A172 (cell line): ENCODE measurements at regions not wholly inside any gene's neighbourhood (a gene's known extent, or its start where the extent isn't known, plus 50 kb on each side); places are given as distances from the start of the nearest gene placed in this dataset.

Source experiments
- DNase-seq: peaks from one replicate; pipeline ENCODE4 v3.0.0-alpha.2; 2015; ENCODE audit warnings: low spot score

DNA sequence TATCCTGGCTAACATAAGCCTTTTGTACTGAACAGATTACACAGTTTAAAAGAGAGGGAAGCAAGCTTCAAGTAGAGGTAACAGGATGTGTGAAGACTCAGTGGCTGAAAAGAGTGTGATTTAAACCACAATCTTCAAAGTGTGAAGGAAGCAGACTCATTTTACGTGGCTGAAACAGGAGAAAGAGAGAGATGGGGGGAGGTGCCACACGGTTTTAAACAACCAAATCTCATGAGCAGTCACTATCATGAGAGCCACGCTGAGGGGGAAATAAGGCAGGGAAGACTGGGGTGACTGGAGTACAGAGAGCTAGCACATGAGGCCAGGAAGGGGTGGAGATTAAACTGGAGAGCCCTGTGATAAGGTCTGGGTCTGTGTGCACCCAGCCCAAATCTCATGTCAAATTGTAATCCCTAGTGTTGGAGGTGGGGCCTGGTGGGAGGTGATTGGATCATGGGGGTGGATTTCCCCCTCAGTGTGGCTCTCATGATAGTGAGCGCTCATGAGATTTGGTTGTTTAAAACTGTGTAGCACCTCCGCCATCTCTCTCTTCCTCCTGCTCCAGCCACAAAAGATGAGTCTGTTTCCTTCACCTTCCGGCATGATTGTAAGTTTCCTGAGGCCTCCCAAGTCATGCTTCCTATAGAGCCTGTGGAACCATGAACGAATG lies 318.6 kb upstream of the CD180 start:
- DNase-seq, result no peak

DNA sequence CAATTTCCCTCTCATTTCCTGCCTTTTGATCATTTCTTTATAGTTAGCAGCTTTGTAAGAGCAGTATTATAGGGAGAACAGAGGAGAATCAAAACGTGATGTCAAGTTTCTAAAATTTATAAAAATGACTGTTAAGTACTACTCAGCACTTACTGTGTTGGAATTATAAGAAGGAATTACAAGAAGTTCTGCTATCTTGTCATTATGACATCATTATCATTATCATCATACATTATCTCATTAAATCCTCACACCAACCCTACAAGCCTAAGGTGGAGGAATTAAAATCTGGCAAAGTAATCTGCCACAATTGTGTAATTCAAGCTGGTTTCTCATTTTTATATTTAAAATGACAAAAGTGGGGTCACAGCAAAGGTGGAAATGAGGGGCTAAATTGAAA lies 316.2 kb upstream of the CD180 start:
- no peak for DNase-seq

DNA sequence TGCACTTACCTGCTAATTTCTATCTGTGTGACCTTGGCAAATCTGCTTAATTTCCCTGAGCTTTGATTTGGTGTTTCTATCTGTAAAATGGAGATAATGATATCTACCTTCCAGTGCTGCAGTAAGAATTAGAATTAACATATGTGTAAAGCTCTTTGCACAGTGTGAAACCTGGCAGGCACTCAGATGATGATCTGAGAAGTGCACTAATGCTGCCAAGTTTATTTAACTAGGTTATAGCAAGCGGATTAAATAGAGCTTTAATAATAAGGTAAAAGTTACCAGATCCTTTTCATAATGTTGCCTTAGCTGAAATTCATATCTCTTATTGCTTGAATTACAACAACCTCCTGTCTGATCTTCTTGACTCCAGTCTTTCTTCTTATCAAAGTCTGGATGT lies 315.3 kb upstream of the CD180 start:
- DNase-seq, result no peak

DNA sequence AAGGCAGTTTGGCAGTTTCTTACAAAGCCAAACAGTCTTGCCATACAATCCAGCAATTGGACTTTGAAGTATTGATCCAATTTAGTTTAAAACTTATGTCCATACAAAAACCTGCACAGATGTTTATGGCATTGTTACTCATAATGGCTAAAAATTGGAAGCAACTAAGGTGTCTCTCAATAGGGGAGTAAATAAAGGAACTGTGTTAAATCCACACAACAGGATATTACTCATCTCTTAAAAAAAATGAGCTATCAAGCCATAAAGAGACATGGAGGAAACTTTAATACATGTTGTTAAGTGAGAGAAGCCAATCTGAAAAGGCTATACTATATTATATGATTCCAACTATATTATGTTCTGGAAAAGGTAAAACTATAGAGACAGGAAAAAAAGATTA lies 313.6 kb upstream of the CD180 start:
- peak; percentile 4 for DNase-seq

DNA sequence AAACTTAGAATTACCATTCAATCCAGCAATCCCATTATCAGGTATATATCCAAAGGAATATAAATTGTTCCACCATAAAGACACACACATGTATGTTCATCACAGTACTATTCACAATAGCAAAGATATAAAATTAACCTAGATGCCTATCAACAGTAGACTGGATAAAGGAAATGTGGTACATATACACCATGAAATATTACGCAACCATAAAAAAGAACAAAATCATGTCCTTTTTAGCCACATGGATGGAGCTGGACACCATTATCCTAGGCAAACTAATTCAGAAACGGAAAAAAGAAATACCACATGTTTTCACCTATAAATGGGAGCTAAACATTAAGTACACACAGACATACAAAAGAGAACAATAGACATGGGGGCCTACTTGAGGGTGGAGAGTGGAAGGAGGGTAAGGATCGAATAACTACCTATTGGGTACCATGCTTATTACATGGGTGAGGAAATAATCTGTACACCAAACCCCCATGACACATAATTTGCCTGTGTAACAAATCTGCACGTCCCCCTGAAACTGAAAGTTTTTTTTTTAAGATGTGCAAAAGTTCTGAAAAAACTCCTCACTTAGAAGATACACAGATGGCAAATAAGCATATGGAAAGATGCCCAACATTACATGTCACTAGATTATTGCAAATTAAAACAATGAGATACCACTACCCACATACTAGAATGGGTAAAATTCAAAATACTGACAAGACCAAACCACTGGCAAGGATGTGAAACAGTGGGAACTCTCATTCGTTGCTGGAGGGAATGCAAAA lies 313.0 kb upstream of the CD180 start:
- DNase-seq, result no peak

DNA sequence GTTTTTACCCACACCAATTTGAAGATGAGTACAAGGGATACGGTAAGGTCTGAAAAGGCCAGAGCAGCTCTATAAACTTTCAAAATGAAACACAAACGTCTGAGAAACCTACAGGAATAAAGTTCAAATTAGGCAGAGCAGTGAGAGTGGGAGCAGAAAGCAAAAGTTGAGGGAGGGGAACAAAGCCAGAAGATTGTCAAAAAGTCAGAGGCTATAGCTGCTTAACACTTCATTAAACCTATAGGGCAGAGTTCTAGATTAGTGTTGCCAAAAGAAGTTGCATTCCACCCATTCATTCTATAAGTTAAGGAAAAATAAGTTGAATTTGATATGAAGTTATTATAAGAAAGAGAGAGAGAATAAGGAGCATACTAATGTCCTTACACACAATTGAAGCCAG lies 309.6 kb upstream of the CD180 start:
- DNase-seq, result no peak

DNA sequence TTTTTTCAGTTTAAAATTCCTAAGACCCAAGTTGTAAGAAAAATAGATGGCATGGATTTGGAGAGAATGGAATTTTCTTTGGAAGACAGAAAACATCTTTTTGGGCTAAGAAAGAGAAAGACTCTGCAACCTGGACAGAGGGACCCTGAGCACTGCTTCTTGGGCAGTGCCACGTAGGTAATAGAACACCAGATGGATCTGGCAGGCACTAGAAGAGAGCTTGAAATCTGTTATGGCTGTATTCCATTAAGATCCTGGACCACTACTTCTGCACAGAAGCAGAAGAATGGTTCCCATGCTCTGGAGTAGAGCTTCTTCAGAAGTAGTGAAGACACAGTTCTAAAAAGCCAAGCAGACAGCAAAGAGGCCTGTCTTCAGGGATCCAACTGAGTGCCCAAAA lies 306.4 kb upstream of the CD180 start:
- DNase-seq, result no peak

DNA sequence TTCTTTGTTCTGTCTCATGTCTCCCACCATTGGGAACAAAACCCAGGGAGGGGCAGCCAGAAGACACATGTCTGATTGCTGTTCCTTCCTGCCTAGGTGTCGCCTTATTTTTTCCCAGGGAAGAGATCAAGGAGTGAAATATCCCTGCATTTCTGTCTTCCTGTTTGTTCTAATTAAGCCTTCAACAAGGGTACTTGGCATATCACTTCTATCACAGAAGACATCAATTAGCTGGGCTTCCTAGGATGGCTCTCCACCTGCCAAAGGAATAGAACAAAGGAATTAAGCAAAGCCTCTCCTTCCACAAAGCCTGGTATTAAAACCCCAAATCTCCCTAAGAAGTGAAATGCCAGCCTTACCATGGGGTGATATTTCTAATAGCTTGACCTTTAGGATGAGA lies 299.5 kb upstream of the CD180 start:
- DNase-seq, result no peak

DNA sequence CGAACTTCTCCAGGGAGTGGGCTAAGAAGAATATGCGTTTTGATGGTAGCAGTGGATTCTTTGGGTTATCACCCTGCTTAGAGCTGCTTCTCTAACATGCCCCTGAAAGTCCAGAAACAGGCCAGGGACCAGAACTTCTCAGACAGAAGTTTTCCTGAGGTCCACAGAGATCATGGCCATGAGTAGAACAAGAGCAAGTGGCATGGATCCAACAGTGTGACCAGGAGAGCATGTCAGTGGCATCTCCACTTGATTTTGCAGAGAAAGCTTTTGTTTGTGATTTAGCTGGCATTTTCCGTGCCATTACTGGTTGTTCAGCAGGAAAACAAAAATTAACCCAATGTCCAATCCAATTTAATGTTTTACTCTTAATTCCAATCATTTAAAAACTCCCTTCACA lies 298.5 kb upstream of the CD180 start:
- no peak for DNase-seq

DNA sequence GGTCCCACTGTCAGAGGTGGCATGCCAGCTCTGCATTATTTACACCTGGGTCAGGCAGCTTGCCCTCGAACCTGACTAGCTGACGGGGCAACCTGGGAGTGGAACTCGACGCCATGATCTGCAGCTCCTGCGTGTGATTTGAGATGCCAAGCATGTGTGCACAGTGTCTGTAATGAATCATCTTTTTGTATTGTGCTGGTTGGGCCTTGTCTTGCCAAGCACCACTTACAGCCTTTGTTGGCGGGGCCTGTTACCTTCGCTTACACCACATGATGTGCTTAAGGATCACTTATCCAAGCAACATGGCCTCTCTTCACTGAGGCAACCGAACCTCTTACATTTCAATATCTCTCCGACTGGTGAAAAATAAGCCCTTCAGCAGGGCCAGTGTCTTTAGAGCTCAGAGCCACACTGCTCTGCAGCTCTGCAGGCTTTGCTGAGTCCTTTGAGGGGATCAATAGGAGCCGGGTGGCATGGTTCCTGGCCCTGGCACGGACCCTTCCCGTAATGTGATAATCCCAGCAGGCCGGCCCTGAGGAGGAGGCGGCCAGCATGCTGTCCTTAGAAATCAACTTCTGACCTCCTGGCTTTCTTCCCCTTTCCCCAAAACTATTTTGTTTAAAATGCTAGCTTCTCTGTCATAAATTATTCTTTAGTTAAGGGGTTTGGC lies 297.7 kb upstream of the CD180 start:
- no peak for DNase-seq

DNA sequence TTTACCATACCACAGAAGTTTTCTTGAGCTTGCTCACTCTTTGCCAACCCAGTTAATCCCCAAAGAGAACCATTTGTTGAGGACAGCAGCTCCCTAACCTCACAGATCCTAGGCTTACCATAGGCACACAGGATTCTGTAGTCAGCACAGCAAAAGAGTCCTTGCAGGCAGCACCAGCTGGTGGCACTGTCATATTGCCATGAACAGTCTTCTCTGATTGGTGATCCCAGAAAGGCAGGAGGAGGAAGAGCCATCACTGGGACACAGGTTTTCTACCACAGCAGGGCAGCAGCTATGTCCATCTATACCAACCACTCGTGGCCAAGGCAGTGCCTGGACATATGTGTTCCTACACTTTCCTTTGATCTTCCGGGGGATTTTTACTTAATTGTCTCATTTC lies 297.1 kb upstream of the CD180 start:
- peak; percentile 8 for DNase-seq

DNA sequence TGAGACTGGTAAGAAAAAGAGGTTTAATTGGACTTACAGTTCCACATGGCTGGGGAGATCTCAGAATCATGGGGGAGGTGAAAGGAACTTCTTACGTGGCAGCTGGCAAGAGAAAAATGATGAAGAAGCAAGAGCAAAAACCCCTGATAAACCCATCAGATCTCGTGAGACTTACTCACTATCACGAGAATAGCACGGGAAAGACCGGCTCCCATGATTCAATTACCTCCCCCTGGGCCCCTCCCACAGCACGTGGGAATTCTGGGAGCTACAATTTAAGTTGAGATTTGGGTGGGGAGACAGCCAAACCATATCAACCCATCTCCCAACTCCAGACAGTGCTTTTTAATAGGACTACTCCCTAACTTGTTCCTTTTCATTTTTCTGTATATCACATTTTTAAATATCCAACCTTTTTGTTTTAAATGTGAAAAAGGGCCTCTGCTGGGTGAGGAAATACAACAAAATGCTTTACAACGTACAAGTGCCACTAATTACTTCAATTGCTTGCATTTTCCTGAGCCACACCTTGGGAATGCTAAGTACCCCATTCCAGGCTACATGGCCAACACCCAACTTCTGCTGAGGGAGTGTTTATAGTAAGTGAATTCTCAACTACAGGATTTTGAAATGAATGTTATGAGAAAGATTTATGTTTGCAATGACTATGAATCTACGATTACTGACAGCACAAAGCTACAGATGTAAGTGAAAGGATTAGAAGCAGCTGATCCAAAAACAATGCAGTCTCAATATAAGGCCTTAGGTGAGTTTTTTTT lies 294.1 kb upstream of the CD180 start:
- DNase-seq, result no peak

DNA sequence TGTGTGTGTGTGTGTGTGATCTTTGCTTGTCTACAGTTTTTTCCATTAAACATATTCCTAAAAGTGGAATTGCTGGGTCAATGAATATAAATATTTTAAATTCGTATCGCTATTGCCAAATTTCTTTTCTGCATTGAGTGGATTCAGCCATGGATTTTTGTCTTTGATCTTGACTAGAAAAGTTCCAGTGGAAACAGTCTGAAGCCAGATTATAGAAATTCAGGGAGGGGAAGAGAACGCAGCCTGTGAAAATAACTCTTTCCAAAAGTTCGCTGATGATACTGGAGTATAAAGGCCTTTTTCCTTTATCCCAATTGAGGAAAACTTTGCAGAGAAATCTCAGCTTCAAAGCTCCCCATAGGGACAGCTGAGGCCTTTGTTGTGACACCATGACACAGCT lies 292.3 kb upstream of the CD180 start:
- no peak for DNase-seq

DNA sequence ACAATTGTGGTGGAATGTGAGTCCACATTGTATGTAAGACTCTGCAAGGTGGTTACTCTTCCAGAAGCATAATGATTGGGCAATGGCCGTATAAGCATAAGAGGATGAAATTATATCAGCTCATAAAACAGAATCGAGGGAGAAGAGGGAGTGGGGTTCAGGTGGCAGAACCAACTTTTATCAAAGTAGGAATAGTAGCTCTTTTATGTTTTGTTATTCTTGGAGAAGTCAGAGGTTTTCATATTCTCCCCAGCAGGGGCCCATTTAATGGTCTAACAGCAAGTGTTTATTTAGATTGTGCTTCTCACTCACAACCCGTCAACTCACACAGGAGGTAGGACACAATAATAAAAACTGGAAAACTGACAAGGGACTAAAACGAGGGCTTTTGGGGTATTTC lies 291.3 kb upstream of the CD180 start:
- DNase-seq, result no peak

DNA sequence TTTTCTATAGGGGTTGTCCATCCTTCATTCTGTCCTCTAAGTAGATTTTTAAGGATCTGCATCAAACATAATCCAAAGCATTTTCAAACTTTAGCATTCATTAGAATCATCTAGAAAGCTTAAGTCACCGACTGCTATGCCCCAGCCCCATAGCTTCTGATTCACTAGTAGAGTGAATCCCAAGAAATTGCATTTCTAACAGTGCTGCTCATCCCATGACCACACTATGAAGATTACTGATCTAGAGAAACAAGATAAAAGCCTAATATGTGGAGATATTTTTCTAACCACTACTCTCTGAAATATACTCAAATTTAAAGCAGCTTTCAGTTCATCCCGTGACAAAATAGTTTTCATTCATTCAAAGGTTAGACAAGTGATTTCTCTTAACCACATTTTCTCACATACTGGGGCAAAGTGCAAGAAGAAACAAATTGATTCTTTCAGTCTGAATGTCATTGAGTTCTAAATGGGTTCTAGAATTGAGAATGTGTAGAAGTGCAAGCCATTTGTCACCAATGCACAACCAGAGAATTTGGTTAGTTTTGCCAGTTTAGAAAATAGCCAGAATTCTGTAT lies 286.9 kb upstream of the CD180 start:
- DNase-seq, result no peak

DNA sequence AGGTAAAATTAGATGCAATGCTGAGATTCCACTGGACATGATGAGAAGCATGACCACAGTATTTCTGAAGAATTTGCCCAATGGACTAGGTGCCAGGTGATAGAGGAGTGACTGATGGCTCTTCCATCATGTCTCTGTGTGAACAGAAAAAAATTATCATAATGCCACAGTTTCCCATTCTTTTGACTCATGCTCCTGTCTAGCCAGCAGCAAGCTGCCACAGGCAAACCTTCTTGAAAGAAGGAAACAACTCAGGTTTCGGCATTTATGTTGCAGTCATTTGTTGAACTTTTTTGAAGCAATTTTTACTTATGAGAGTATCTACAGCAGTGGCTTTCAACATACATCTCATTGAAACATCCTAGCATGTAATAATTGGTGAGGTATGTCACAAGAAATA lies 284.8 kb upstream of the CD180 start:
- DNase-seq, result no peak

DNA sequence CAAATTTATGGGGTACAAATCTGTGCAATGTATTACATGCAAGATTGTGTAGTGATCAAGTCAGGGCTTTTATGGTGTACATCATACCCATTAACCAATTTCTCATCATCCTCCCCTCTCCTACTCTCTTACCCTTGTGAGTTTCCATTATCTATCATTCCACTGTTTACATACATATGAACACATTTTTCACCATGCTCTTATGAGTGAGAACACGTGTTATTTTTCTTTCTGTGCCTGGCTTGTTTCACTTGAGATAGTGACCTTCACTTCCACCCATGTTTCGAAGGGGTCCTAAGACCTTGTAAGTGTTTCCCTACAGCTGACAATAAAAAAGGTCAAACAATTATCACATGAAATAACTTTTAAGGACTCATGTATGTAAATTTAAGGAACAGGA lies 281.7 kb upstream of the CD180 start:
- no peak for DNase-seq

DNA sequence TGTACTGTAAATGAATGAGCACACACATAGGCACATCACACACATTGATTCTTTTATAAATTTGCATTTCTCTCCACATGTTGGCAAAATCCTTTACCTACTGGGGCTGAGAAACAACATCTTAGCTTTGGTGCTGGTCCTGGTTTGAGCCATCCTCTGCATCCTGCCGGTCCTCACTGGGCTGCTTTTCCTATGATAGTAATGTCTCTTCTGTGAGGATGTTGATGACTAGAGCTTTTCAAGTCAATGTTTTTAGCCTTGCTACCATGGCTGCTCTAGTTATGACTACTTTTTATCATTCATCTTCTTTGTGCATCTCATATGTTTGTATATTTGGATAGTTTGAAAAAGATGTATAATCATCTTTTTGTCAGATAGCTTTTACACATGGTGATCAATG lies 280.4 kb upstream of the CD180 start:
- no peak for DNase-seq

DNA sequence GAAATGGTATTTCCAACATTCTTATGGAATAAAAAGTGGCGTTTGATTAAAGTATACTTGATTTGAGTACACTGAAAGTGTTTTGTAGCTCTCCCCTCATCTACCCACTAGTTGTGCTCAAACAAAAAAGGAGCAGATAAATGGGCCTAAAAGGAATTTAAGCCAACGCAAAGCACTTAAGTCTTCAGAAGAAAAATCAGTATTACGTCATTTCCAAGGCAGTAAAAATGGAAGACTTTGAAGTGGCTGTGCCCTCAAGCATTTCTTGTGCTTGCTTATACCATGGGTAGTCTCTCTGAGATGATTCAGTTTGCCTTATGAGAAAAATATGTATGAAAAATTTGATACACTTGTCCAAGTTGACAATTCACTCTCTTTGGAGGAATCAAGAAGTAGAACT lies 279.9 kb upstream of the CD180 start:
- no peak for DNase-seq

DNA sequence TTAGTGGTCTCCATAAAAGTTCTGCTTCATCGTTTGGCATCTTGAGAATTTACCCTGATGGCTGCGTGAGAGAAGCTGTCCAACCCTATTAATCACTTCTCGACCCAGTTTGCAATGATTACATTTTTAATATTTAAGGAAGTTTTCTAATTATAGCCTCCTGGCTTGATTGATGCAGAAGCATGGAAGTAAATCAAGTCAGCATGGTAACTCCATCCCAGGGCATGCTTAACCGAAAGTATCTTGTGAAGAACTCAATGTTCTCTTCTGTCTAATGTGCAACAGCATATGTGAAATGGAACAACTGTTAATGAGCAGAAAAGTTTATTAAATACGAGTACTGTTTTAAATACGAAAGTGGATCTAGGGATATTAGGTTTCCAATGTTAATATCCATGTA lies 278.9 kb upstream of the CD180 start:
- no peak for DNase-seq

DNA sequence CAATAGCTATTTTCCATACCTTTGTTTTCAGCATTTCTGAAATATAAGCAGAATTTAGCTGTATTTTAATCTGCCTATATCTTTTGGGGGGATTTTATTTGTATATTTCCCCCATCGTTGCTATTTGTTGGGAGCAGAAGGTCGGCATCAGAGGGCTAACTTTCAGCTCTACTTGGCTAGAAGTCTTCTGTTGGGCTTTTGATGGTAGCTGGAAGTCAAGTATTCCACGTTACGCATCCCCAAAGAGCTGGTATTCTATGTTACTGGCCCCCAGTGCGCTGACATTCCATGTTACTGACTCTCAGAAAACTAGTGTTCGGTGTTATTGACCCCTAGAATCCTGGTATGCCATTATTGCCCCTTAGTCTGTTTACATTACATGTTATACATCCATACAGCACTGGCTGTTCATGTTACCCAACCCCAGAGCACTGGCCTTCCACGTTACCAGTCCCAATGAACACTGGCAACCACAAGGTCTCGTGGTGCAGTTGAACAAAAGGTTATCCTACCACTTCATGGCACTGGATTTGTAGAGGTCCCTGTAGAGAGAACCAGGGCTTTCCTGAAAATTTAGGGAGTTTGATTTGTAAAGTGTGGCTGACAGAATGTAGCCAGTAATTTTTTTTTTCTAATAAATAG lies 278.1 kb upstream of the CD180 start:
- DNase-seq, result no peak

DNA sequence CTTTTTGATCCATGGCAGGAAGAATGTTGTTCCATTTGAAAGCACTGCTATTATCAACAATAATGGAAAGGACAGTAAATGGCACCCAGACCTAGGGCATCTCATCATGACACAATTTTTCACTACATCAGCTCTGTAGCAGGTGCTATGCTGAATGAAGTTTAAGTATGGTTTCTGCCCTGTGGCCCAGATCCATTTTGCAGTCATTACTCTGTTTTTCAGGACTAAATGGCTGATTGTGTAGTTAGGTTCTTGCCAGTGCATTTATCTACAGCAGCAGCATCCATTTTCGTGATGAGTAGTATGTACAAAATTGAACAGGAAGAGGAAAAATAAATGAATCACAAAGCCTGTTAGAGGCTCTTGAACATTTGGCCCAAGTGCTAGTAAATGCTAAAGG lies 270.5 kb upstream of the CD180 start:
- DNase-seq, result no peak
